HUDEP-2 (cell line): ENCODE measurements at regions not wholly inside any gene's neighbourhood (a gene's known extent, or its start where the extent isn't known, plus 50 kb on each side); places are given as distances from the start of the nearest gene placed in this dataset.

Experiments
- DNase-seq, 76 experiments: peaks; one replicate each; lab custom pipeline; 2025; ENCODE audit not compliant: unreplicated experiment in 76 of 76; lab: John Stamatoyannopoulos, UW

- no peak for DNase-seq
These were observed 439.6 kb downstream of the CDH8 start for GRCh38 chr16:61596655-61597054.

- no peak for DNase-seq
These were observed 440.6 kb downstream of the CDH8 start for GRCh38 chr16:61595605-61596004.

- no peak for DNase-seq
These were observed 445.7 kb downstream of the CDH8 start for GRCh38 chr16:61590577-61590976.

- no peak for DNase-seq
These were observed 448.7 kb downstream of the CDH8 start for GRCh38 chr16:61587526-61587925.

GRCh38 chr16:61581417-61582046 lies 454.7 kb downstream of the CDH8 start:
- no peak for DNase-seq

DNA sequence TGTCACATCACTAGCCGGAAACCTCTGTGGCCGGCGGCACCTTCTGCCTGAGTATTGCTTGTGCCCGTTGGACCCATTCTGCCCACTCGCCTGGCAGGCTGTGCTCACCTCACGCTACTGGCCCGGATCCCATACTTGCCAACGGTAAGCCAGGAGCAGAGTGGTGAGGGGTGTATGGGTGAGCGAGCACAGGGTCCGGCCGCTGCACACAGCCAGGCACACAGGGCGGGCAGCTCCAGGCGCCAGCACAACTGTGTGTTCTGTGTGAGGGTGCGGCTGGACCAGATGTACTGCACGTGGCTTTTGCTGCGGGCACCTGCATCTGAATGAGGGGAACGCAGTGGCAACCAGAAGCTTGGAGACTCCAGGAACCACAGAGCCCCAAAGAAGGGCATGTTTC lies 455.7 kb downstream of the CDH8 start:
- no peak for DNase-seq

DNA sequence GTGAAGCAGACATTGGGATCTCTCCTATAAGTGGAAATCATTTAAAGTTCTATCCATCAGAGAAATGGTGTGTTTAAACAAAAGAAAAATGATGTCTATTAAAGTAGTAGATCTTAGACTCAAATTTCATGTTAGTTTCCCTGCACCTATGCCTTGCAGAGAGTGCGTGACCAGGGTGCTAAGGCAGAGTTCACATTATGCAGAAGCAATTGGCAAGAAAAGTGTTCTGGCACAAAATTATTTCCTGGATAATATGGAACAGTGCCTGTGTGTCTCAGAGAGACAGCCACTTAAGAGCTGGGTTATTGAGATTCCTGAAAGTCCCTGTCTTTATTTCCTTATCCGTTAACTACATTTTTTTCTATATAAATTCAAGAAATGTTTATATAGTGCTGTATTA lies 457.0 kb downstream of the CDH8 start:
- no peak for DNase-seq

DNA sequence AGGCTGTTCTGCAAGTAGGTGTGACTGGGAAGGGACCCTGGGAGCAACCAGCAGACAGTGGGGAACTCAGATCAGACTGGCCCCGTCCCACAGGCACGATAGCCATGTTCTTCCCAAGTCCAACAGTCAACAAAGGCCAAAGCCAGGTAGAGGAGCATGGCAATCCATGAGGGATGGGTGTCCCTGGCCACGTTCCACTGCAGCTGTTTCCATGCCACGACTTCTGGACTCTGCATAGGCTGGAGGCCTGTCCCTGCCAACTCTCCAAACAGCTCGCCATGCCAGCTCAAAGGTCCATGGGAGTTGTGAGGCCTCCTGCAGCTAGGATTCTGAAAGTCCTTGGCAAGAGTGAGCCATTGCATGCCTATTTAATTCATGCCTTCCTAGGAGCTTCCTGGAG lies 459.8 kb downstream of the CDH8 start:
- DNase-seq: no peak

- DNase-seq: no peak
These were observed 460.6 kb downstream of the CDH8 start for GRCh38 chr16:61575617-61576016.

- no peak for DNase-seq
These were observed 467.2 kb downstream of the CDH8 start for GRCh38 chr16:61569028-61569427.

GRCh38 chr16:61564716-61565115 lies 471.5 kb downstream of the CDH8 start:
- no peak for DNase-seq

GRCh38 chr16:61555718-61556441 lies 480.4 kb downstream of the CDH8 start:
- DNase-seq: no peak

GRCh38 chr16:61549327-61549726 lies 486.9 kb downstream of the CDH8 start:
- no peak for DNase-seq

GRCh38 chr16:61547626-61548025 lies 488.6 kb downstream of the CDH8 start:
- DNase-seq: no peak

DNA sequence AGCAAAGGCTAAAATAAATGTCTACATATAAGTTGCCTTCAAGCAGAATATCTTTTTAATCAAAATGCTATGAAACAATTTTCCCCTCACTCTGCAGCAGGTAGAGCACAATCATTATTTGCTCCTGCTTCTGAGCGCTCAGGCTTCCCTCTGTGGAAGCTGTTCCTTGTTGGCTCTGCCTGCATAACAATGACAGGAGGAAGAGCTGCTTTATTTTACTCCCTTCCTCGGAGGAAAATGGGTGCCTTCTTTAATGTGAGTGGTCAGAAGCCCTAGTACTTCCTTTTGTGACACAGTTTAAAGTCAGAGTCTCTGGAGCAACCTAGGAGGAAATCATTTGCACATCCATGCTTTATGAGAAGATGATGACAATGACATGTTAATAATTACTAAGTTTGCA lies 492.1 kb downstream of the CDH8 start:
- DNase-seq: no peak

- no peak for DNase-seq
These were observed 496.0 kb downstream of the CDH8 start for GRCh38 chr16:61540216-61540615.

GRCh38 chr16:61530697-61531096 lies 505.5 kb downstream of the CDH8 start:
- DNase-seq: no peak

GRCh38 chr16:61500851-61501250 lies 535.4 kb downstream of the CDH8 start:
- DNase-seq: no peak

DNA sequence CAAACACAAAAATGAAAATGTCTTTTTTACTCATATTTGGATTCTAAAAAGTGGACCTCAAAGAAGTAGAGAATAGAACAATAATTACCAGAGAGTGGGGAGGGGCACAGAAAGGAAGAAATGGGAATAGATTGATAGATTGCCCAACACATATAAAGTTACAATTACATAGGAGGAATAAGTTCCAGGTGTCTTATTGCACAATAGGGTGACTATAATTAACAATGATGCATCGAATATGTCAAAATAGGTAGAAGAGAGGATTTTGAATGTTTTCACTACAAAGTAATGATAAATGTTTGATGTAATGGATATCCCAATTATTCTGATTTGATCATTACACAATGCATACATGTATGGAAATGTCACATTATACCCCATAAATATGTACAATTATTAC lies 556.0 kb downstream of the CDH8 start:
- DNase-seq: no peak

GRCh38 chr16:61471737-61472136 lies 564.5 kb downstream of the CDH8 start:
- no peak for DNase-seq

DNA sequence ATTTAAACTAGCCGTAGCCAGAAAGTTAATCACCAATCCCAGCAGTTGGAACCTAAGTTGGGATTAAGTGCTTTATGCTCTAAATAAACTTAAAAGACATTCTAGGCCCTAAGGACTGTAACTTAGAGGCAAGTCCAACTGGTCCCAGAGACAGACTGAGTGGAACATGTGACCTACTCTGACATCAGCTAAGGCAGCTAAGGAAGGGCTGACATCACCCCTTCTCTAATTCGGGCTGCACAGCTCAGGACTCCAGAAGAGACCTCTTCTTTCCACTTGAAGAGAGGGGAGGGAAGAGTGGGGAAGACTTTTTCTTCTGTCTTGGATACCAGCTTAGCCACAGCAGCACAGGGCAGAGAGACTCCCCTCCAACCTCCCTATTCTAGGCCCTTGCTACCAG lies 565.2 kb downstream of the CDH8 start:
- DNase-seq: no peak

GRCh38 chr16:61465285-61465684 lies 571.0 kb downstream of the CDH8 start:
- no peak for DNase-seq

GRCh38 chr16:61460020-61460419 lies 576.2 kb downstream of the CDH8 start:
- DNase-seq: no peak
